Panc1 (cell line): ENCODE measurements at regions not wholly inside any gene's neighbourhood (a gene's known extent, or its start where the extent isn't known, plus 50 kb on each side); places are given as distances from the start of the nearest gene placed in this dataset.
"Not testable (repeated sequence)": the region's sequence is repeated elsewhere in the genome, so short reads cannot be mapped to it uniquely, and the experiment has no call there.

Experiments
- ATAC-seq: fragments of 200-7000 bp; cut with Tn5 transposase; 2 replicates; pipeline ENCODE4 v1.9.1; 2020; ENCODE audit warnings: mild to moderate bottlenecking, moderate library complexity
- BruUV-seq: library from RNA; stranded (reverse); fragments of 400-500 nt; replicated peaks from 2 replicates; lab custom pipeline; 2021; lab: Mats Ljungman, UMichigan
- CTCF ChIA-PET: fragments of 300-600 bp; sonication (Branson Sonifier 250); formaldehyde crosslinking; loops from one replicate; lab custom pipeline; 2022; ENCODE audit warnings: antibody characterized with exemption; lab: Charles Lee
- POLR2A ChIA-PET: fragments of 300-600 bp; sonication (Branson Sonifier 250); formaldehyde crosslinking; loops from one replicate; lab custom pipeline; 2022; ENCODE audit warnings: antibody characterized with exemption; lab: Charles Lee
- DNase-seq: peaks from one replicate; pipeline ENCODE4 v3.0.0-alpha.2; 2010; ENCODE audit warnings: low read depth, low spot score
- H3K27ac ChIP-seq: 2 replicates; pipeline ENCODE4 v1.5.1; 2011; ENCODE audit warnings: mild to moderate bottlenecking, low read length, inconsistent platforms
- H3K27me3 ChIP-seq: fragments of 200-500 bp; sonication (Bioruptor generic); 2 replicates; pipeline ENCODE4 v1.6.0; 2014; ENCODE audit warnings: low read length, inconsistent platforms; ENCODE audit not compliant: control insufficient read depth, insufficient read depth
- H3K36me3 ChIP-seq: fragments of 200-500 bp; sonication (Bioruptor generic); 2 replicates; pipeline ENCODE4 v1.5.1; 2014; ENCODE audit warnings: inconsistent platforms, mild to moderate bottlenecking, low read length, moderate library complexity; ENCODE audit not compliant: control insufficient read depth, insufficient read depth
- H3K4me1 ChIP-seq: 2 replicates; pipeline ENCODE4 v1.5.1; 2011; ENCODE audit warnings: inconsistent platforms, mild to moderate bottlenecking, low read length, moderate library complexity; ENCODE audit not compliant: control insufficient read depth, insufficient read depth
- H3K4me3 ChIP-seq, 2 experiments: 2 replicates each; pipeline ENCODE4 v1.5.1; 2011 to 2012; ENCODE audit warnings: low read depth in 2 of 2, low read length in 2 of 2, mild to moderate bottlenecking in 2 of 2, inconsistent platforms in 1 of 2, moderate library complexity in 1 of 2
- H3K9me3 ChIP-seq: fragments of 200-500 bp; sonication (Bioruptor generic); 2 replicates; pipeline ENCODE4 v1.5.1; 2014; ENCODE audit warnings: low read depth, mild to moderate bottlenecking, inconsistent platforms, low read length, moderate library complexity; ENCODE audit not compliant: control insufficient read depth, insufficient read depth
- in situ Hi-C: cut with HindIII; loops from 2 replicates; pipeline ENCODE4 v1.10.0; 2016; ENCODE audit warnings: low sequenced_read_pairs, low pct_unique_long_range_greater_than_20kb
- intact Hi-C: fragments of 100-400 bp; cut with micrococcal nuclease; formaldehyde crosslinking; loops from one replicate; pipeline ENCODE4 v1.10.0; 2022; ENCODE audit not compliant: unreplicated experiment

DNA sequence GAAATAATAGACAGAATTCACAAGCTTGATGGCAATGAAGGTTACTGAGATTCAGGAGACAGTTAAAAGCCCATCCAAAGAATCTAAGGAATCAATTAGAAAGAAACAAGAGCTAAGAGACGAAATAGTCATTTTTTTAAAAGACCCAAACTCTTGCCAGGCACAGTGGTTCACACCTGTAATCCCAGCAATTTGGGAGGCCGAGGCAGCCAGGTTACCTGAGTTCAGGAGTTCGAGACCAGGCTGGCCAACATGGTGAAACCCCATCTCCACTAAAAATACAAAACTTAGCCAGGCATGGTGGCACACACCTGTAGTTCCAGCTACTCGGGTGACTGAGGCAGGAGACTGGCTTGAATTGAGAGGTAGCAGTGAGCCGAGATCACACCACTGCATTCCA, 647.2 kb upstream of the TPTE start:
- H3K27me3 ChIP-seq, in situ Hi-C loops, BruUV-seq, H3K36me3 ChIP-seq, DNase-seq, POLR2A ChIA-PET, CTCF ChIA-PET, ATAC-seq, H3K27ac ChIP-seq, H3K9me3 ChIP-seq, H3K4me1 ChIP-seq, H3K4me3 ChIP-seq, intact Hi-C loops: not testable (repeated sequence)

DNA sequence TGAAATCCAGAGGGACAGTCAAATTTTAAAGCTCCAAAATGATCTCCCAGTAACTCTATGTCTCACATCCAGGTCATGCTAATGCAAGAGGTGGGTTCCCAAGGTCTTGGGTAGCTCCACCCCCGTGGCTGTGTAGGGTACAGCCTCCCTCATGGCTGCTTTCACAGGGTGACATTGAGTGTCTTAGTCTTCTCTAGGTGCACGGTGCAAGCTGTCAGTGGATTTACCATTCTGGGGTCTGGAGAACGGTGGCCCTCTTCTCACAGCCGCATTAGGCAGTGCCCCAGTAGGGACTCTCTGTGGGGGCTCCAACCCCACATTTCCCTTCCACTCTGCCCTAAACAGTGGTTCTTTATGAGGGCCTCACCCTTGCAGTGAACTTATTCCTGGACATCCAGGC, 640.0 kb upstream of the TPTE start:
- H3K4me1 ChIP-seq, H3K9me3 ChIP-seq, intact Hi-C loops, H3K27me3 ChIP-seq, H3K36me3 ChIP-seq, DNase-seq, ATAC-seq, H3K4me3 ChIP-seq, CTCF ChIA-PET, H3K27ac ChIP-seq, POLR2A ChIA-PET, BruUV-seq, in situ Hi-C loops: not testable (repeated sequence)

DNA sequence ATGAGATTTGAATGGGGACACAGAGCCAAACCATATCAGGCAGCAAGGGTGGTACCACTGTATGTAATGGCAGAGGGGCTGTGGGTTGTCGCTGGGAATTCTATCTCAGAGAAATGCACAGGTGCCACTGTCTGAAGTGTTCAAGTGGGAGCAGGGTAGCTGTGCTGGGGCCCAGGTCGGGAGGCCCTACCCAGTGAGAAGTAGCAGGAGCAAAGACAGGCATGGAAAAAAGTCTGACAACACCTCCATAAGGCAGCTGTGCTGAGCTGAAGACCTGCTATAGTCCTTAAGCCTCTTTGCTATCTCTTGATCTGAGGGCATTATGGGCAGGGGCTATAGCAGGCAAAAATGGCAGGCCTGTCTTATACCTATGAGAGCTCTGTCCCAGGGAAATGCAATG, 638.3 kb upstream of the TPTE start:
- in situ Hi-C loops, POLR2A ChIA-PET, H3K4me3 ChIP-seq, H3K4me1 ChIP-seq, intact Hi-C loops, H3K27ac ChIP-seq, DNase-seq, H3K36me3 ChIP-seq, BruUV-seq, ATAC-seq, H3K27me3 ChIP-seq, H3K9me3 ChIP-seq, CTCF ChIA-PET: not testable (repeated sequence)

DNA sequence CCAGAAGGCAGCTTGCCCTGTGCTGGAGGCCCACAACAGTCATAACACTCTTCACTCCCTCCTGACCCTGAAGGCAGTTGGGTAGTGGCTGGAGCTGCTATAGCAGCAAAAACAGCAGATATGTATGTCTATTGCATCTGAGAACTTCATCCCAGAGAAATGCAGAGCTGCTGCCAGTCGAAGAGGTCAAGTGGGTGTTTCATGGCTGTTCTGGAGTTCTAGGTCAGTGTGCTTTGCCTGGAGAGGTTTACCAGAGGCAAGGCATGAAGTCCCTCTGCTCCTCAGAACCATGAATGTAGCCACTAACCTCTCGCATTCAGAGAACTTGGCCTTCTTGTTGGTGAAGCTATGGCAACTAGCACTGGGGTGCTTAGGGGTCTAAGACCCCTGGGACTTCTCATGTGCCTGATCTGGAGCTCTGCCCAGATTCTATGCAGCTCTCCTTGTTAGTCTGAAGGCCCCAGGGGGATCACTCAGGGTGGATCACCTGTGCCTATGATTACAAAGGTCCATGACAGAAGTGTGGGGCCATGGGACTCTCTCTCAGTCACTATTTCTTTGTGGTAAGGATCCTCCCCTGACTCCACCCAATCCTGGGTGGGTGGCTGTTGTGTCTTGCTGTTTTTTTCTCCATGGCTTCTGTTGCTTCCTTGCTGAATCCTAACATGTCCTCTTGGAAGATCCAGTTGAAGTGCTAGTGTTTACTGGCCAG, 637.7 kb upstream of the TPTE start:
- CTCF ChIA-PET, H3K27ac ChIP-seq, H3K4me1 ChIP-seq, ATAC-seq, BruUV-seq, H3K9me3 ChIP-seq, H3K36me3 ChIP-seq, H3K27me3 ChIP-seq, in situ Hi-C loops, H3K4me3 ChIP-seq, POLR2A ChIA-PET, intact Hi-C loops, DNase-seq: not testable (repeated sequence)

DNA sequence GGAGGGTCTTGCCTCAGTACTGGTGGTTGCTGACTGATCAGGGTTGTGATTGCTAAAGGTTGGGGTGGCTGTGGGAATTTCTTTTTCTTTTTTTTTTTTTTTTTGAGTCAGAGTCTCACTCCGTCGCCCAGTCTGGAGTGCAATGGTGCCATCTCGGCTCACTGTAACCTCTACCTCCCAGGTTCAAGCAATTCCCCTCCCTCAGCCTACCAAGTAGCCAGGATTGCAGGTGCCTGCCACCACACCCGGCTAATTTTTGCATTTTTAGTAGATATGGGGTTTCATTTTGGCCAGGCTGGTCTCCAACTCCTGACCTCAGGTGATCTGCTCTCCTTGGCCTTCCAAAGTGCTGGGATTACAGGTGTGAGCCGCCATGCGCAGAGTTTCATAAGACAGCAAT, 632.9 kb upstream of the TPTE start:
- ATAC-seq, intact Hi-C loops, CTCF ChIA-PET, H3K9me3 ChIP-seq, DNase-seq, H3K4me1 ChIP-seq, H3K27ac ChIP-seq, POLR2A ChIA-PET, H3K36me3 ChIP-seq, H3K27me3 ChIP-seq, in situ Hi-C loops, H3K4me3 ChIP-seq, BruUV-seq: not testable (repeated sequence)

DNA sequence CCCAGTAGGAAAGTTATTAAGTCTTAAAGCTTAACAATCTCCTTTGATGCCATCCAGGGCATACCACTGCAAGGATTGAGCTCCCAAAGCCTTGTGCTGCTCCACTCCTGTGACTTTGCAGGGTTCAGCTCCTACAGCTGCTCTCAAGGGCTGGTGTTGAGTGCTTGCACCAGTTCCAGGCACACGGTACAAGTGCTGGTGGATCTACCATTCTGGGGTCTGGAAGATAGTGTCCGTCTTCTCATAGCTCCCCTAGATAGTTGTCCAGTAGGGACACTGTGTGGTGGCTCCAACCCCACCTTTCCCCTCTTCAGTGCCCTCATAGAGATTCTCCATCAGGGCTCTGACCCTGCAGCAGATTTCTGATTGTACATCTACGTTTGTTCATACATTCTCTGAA, 617.8 kb upstream of the TPTE start:
- BruUV-seq, H3K36me3 ChIP-seq, H3K27ac ChIP-seq, H3K9me3 ChIP-seq, H3K4me1 ChIP-seq, CTCF ChIA-PET, H3K4me3 ChIP-seq, H3K27me3 ChIP-seq, intact Hi-C loops, DNase-seq, POLR2A ChIA-PET, ATAC-seq, in situ Hi-C loops: not testable (repeated sequence)

DNA sequence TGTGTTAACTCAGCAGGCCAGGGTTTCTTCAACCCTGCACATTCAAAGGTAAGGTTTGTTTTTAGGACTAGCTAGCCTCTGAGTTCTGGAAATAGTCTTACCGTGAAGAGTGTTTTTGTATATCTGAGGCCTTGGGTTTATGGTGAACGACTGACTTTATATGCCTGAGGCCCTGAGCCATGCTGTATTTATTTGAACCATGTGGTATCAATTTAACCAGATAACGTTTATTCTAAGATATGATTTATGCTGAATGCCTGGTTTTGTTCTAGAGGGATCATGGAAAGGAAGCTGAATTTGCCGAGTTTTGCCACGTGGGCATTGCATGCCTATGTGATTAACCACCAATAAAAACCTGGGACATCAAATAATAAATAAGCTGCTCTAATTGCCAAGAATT, 607.2 kb upstream of the TPTE start:
- H3K27ac ChIP-seq, CTCF ChIA-PET, H3K4me1 ChIP-seq, H3K4me3 ChIP-seq, in situ Hi-C loops, intact Hi-C loops, H3K27me3 ChIP-seq, DNase-seq, POLR2A ChIA-PET, H3K9me3 ChIP-seq, ATAC-seq, BruUV-seq, H3K36me3 ChIP-seq: not testable (repeated sequence)
